ENCODE measurements at regions not wholly inside any gene's neighbourhood (a gene's known extent, or its start where the extent isn't known, plus 50 kb on each side); places are given as distances from the start of the nearest gene placed in this dataset.

GRCh38 chr18:33817096-33817495 lies 239.1 kb downstream of the ASXL3 start:
- peak; percentile 97 for DNase-seq (ENCODE audit: low spot score)

DNA sequence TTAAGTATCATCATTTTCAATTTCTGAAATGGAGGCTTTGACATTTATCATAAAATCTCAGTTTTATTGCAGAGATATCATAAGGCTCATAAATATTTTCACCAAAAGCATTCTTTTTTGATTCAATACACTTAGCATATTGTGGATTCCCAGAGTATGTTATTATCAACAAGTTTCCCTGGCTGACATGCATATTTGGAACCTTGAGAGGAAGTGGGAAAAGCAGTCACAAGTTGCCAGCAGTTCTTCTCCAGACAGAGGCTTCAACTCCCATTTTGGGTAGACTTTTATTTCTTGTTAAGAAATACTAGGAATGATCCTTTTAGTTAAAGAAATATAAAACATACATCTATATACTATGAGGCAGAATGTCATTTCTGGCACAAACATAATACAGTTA lies 236.5 kb downstream of the ASXL3 start:
- no peak for DNase-seq (ENCODE audit: low spot score)

GRCh38 chr18:33812186-33812585 lies 234.2 kb downstream of the ASXL3 start:
- peak; percentile 82 for DNase-seq (ENCODE audit: low spot score)

- no peak for DNase-seq (ENCODE audit: low spot score)
Observed at GRCh38 chr18:33805592-33805991, 227.6 kb downstream of the ASXL3 start.

DNA sequence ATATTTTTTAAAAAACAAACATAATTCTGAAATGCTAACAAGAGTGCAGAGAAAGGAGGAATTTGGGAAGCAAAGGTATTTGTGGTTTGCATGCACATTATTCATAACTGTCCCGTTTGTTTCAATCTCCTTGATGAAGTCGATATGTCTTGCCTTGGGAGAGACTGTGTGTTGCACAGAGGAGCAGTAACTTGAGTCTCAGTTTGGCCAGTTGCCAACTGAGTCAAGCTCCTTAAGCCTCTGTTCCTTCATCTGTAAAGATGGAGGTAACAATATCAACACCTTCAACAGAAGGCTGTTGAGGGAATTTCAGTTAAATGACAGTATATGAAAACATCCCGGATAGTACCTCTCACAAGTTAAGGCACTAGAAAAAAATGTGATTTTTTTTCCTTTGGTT lies 226.2 kb downstream of the ASXL3 start:
- peak; percentile 72 for DNase-seq (ENCODE audit: low spot score)

- DNase-seq (ENCODE audit: low spot score), result no peak
Observed at GRCh38 chr18:33803636-33804035, 225.6 kb downstream of the ASXL3 start.

- DNase-seq (ENCODE audit: low spot score), result no peak
Observed at GRCh38 chr18:33802955-33803354, 224.9 kb downstream of the ASXL3 start.
